CD8-positive, alpha-beta memory T cell (primary cell): ENCODE measurements at regions not wholly inside any gene's neighbourhood (a gene's known extent, or its start where the extent isn't known, plus 50 kb on each side); places are given as distances from the start of the nearest gene placed in this dataset.

Experiments
- CTCF ChIA-PET: fragments of 350-600 bp; sonication (Branson Sonifier 250); formaldehyde crosslinking; loops from one replicate; lab custom pipeline; 2021; ENCODE audit warnings: antibody characterized with exemption; lab: Charles Lee
- POLR2A ChIA-PET: fragments of 350-600 bp; sonication (Branson Sonifier 250); formaldehyde crosslinking; loops from one replicate; lab custom pipeline; 2021; ENCODE audit warnings: antibody characterized with exemption; lab: Charles Lee
- DNase-seq, 5 donors: peaks; one replicate each; pipeline versions ENCODE4 v3.0.0 to v3.0.0-alpha.2; 2020 to 2022; ENCODE audit warnings: mixed read lengths in 1 of 5
- H3K27ac ChIP-seq: one replicate; pipeline ENCODE4 v1.7.0; 2013; ENCODE audit warnings: low read depth, mild to moderate bottlenecking, low read length, moderate library complexity
- H3K27me3 ChIP-seq: 2 replicates; pipeline ENCODE4 v1.7.0; 2013; ENCODE audit warnings: low read length, mild to moderate bottlenecking; ENCODE audit not compliant: insufficient read depth, poor library complexity, severe bottlenecking
- H3K36me3 ChIP-seq: 2 replicates; pipeline ENCODE4 v1.7.0; 2013; ENCODE audit warnings: mild to moderate bottlenecking, low read length, moderate library complexity; ENCODE audit not compliant: insufficient read depth
- H3K4me1 ChIP-seq: 2 replicates; pipeline ENCODE4 v1.7.0; 2013; ENCODE audit warnings: mild to moderate bottlenecking, low read length, moderate library complexity; ENCODE audit not compliant: insufficient read depth
- H3K4me3 ChIP-seq: 2 replicates; pipeline ENCODE4 v1.7.0; 2013; ENCODE audit warnings: mild to moderate bottlenecking, low read length
- H3K9me3 ChIP-seq: 2 replicates; pipeline ENCODE4 v1.7.0; 2013; ENCODE audit warnings: mild to moderate bottlenecking, low read length
- H3K27ac Mint-ChIP-seq, 8 donors: one replicate each; pipeline ENCODE4 v1.8.0; 2020 to 2021; ENCODE audit warnings: mixed read lengths in 8 of 8, mild to moderate bottlenecking in 6 of 8, inconsistent platforms in 3 of 8, moderate library complexity in 3 of 8
- H3K27me3 Mint-ChIP-seq, 2 donors: one replicate each; pipeline ENCODE4 v1.8.0; 2020 to 2021; ENCODE audit warnings: mixed read lengths in 2 of 2, mild to moderate bottlenecking in 1 of 2, moderate library complexity in 1 of 2
- H3K36me3 Mint-ChIP-seq, 3 donors: one replicate each; pipeline ENCODE4 v1.8.0; 2020 to 2021; ENCODE audit warnings: mixed read lengths in 3 of 3, inconsistent platforms in 1 of 3, mild to moderate bottlenecking in 1 of 3
- H3K4me1 Mint-ChIP-seq, 3 donors: one replicate each; pipeline ENCODE4 v1.8.0; 2020 to 2021; ENCODE audit warnings: mixed read lengths in 3 of 3, inconsistent platforms in 1 of 3, mild to moderate bottlenecking in 1 of 3
- H3K4me3 Mint-ChIP-seq, 7 donors: one replicate each; pipeline ENCODE4 v1.8.0; 2020 to 2021; ENCODE audit warnings: mixed read lengths in 7 of 7, mild to moderate bottlenecking in 6 of 7, moderate library complexity in 4 of 7, inconsistent platforms in 2 of 7
- H3K9me3 Mint-ChIP-seq, 5 donors: one replicate each; pipeline ENCODE4 v1.8.0; 2020 to 2022; ENCODE audit warnings: mixed read lengths in 5 of 5, mild to moderate bottlenecking in 3 of 5, moderate library complexity in 2 of 5, inconsistent platforms in 1 of 5

GRCh38 chr5:158407824-158408195 is 548.9 kb upstream of the CLINT1 start:
- no peaks in the 10 kb centered on the region for H3K27me3 Mint-ChIP-seq
- no peaks in the 10 kb centered on the region for H3K4me1 ChIP-seq
- no peak overlapping the region for H3K4me3 ChIP-seq
- H3K36me3 Mint-ChIP-seq, result no peaks in the 10 kb centered on the region
- no peaks in the 10 kb centered on the region for H3K4me1 Mint-ChIP-seq
- ChIA-PET CTCF (no interaction called here), POLR2A (no interaction called here)
- no peaks in the 10 kb centered on the region for H3K36me3 ChIP-seq
- H3K27me3 ChIP-seq, result no peaks in the 10 kb centered on the region
- no peaks in the 10 kb centered on the region for H3K9me3 ChIP-seq
- no peak for DNase-seq
- no peak overlapping the region for H3K27ac ChIP-seq
- no peak overlapping the region for H3K4me3 Mint-ChIP-seq
- no peak overlapping the region for H3K27ac Mint-ChIP-seq
- H3K9me3 Mint-ChIP-seq, result peaks cover 3 to 13% (median 6%) of the 10 kb centered on the region in 5 donors

GRCh38 chr5:158406884-158407823 is 548.2 kb upstream of the CLINT1 start:
- Mint-ChIP-seq H3K36me3 (no peaks in the 10 kb centered on the region), H3K4me1 (no peaks in the 10 kb centered on the region), H3K4me3 (no peak overlapping the region), H3K27me3 (no peaks in the 10 kb centered on the region), H3K9me3 (peaks cover 3 to 15% (median 6%) of the 10 kb centered on the region in 5 donors), H3K27ac (no peak overlapping the region)
- ChIA-PET CTCF (no interaction called here), POLR2A (no interaction called here)
- no peak for DNase-seq
- no peaks in the 10 kb centered on the region for H3K9me3 ChIP-seq
- H3K4me1 ChIP-seq, result no peaks in the 10 kb centered on the region
- H3K36me3 ChIP-seq, result no peaks in the 10 kb centered on the region
- H3K27me3 ChIP-seq, result no peaks in the 10 kb centered on the region
- no peak overlapping the region for H3K4me3 ChIP-seq
- no peak overlapping the region for H3K27ac ChIP-seq

GRCh38 chr5:158398360-158399201 is 539.6 kb upstream of the CLINT1 start:
- Histone ChIP-seq H3K27me3 (no peaks in the 10 kb centered on the region), H3K36me3 (no peaks in the 10 kb centered on the region), H3K4me3 (no peak overlapping the region), H3K27ac (no peak overlapping the region), H3K4me1 (no peaks in the 10 kb centered on the region), H3K9me3 (no peaks in the 10 kb centered on the region)
- no peak overlapping the region for H3K27ac Mint-ChIP-seq
- CTCF ChIA-PET, result no interaction called here
- H3K27me3 Mint-ChIP-seq, result peaks cover 1 to 3% of the 10 kb centered on the region in 2 donors
- POLR2A ChIA-PET, result no interaction called here
- H3K4me1 Mint-ChIP-seq, result no peaks in the 10 kb centered on the region
- H3K4me3 Mint-ChIP-seq, result no peak overlapping the region
- peaks cover 0 to 8% (median 4%) of the 10 kb centered on the region in 5 donors for H3K9me3 Mint-ChIP-seq
- DNase-seq, result no peak
- H3K36me3 Mint-ChIP-seq, result no peaks in the 10 kb centered on the region

- Mint-ChIP-seq H3K27me3 (peaks cover 1 to 3% of the 10 kb centered on the region in 2 donors), H3K9me3 (peaks cover 0 to 3% (median 0%) of the 10 kb centered on the region in 5 donors), H3K27ac (no peak overlapping the region), H3K4me1 (no peaks in the 10 kb centered on the region), H3K36me3 (no peaks in the 10 kb centered on the region), H3K4me3 (no peak overlapping the region)
- Histone ChIP-seq H3K9me3 (no peaks in the 10 kb centered on the region), H3K4me1 (no peaks in the 10 kb centered on the region), H3K27ac (no peak overlapping the region), H3K27me3 (no peaks in the 10 kb centered on the region), H3K4me3 (no peak overlapping the region), H3K36me3 (no peaks in the 10 kb centered on the region)
- ChIA-PET CTCF (no interaction called here), POLR2A (no interaction called here)
- no peak for DNase-seq
Measured at GRCh38 chr5:158397278-158397677, 538.3 kb upstream of the CLINT1 start.

- ChIA-PET POLR2A (no interaction called here), CTCF (no interaction called here)
- no peak overlapping the region for H3K27ac Mint-ChIP-seq
- no peaks in the 10 kb centered on the region for H3K4me1 ChIP-seq
- no peaks in the 10 kb centered on the region for H3K36me3 Mint-ChIP-seq
- peaks cover 1 to 3% of the 10 kb centered on the region in 2 donors for H3K27me3 Mint-ChIP-seq
- H3K4me1 Mint-ChIP-seq, result no peaks in the 10 kb centered on the region
- H3K36me3 ChIP-seq, result no peaks in the 10 kb centered on the region
- H3K9me3 ChIP-seq, result no peaks in the 10 kb centered on the region
- no peaks in the 10 kb centered on the region for H3K9me3 Mint-ChIP-seq
- no peaks in the 10 kb centered on the region for H3K27me3 ChIP-seq
- no peak overlapping the region for H3K4me3 ChIP-seq
- no peak overlapping the region for H3K27ac ChIP-seq
- H3K4me3 Mint-ChIP-seq, result no peak overlapping the region
- DNase-seq, result no peak
Measured at GRCh38 chr5:158394102-158394501, 535.2 kb upstream of the CLINT1 start.

GRCh38 chr5:158393457-158393856 is 534.5 kb upstream of the CLINT1 start:
- Histone ChIP-seq H3K27ac (no peak overlapping the region), H3K4me1 (no peaks in the 10 kb centered on the region), H3K4me3 (no peak overlapping the region), H3K9me3 (no peaks in the 10 kb centered on the region), H3K27me3 (no peaks in the 10 kb centered on the region), H3K36me3 (no peaks in the 10 kb centered on the region)
- Mint-ChIP-seq H3K36me3 (no peaks in the 10 kb centered on the region), H3K27ac (no peak overlapping the region), H3K9me3 (no peaks in the 10 kb centered on the region), H3K4me1 (no peaks in the 10 kb centered on the region), H3K4me3 (no peak overlapping the region), H3K27me3 (peaks cover 1 to 3% of the 10 kb centered on the region in 2 donors)
- CTCF ChIA-PET, result no interaction called here
- POLR2A ChIA-PET, result no interaction called here
- no peak for DNase-seq

DNA sequence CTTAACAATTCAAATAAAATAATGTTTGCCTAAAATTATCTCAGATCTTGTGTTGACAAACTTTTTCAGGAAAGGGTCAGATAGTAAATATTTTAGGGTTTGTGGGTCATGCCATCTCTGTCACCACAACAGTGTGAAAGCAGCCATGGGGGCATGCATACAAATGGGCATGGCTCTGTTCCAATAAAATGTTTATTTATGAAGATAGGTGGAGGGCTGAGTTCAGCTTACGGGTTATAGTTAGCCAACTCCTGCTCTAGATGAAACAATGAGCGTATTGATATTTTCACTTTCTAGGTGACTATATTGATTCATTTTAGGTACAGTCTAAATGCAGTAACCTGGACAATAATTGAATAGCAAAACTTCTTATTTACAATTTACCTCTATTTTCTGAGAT is 533.8 kb upstream of the CLINT1 start:
- Mint-ChIP-seq H3K9me3 (no peaks in the 10 kb centered on the region), H3K4me1 (no peaks in the 10 kb centered on the region), H3K4me3 (no peak overlapping the region), H3K27me3 (peaks cover 1 to 3% of the 10 kb centered on the region in 2 donors), H3K36me3 (no peaks in the 10 kb centered on the region), H3K27ac (no peak overlapping the region)
- no peak overlapping the region for H3K27ac ChIP-seq
- ChIA-PET CTCF (no interaction called here), POLR2A (no interaction called here)
- no peaks in the 10 kb centered on the region for H3K27me3 ChIP-seq
- no peaks in the 10 kb centered on the region for H3K9me3 ChIP-seq
- no peaks in the 10 kb centered on the region for H3K4me1 ChIP-seq
- no peak overlapping the region for H3K4me3 ChIP-seq
- DNase-seq, result no peak
- H3K36me3 ChIP-seq, result no peaks in the 10 kb centered on the region

- ChIA-PET CTCF (no interaction called here), POLR2A (no interaction called here)
- Mint-ChIP-seq H3K9me3 (no peaks in the 10 kb centered on the region), H3K4me3 (no peak overlapping the region), H3K4me1 (no peaks in the 10 kb centered on the region), H3K36me3 (no peaks in the 10 kb centered on the region), H3K27me3 (no peaks in the 10 kb centered on the region), H3K27ac (no peak overlapping the region)
- Histone ChIP-seq H3K27ac (no peak overlapping the region), H3K9me3 (no peaks in the 10 kb centered on the region), H3K4me3 (no peak overlapping the region), H3K27me3 (no peaks in the 10 kb centered on the region), H3K36me3 (no peaks in the 10 kb centered on the region), H3K4me1 (no peaks in the 10 kb centered on the region)
- no peak for DNase-seq
Measured at GRCh38 chr5:158390577-158390976, 531.6 kb upstream of the CLINT1 start.
